ENCODE measurements at regions not wholly inside any gene's neighbourhood (a gene's known extent, or its start where the extent isn't known, plus 50 kb on each side); places are given as distances from the start of the nearest gene placed in this dataset.
"Not testable (repeated sequence)": the region's sequence is repeated elsewhere in the genome, so short reads cannot be mapped to it uniquely, and the experiment has no call there.

GRCh38 chr10:33489501-33490176, 155.2 kb upstream of the NRP1 start:
- DNase-seq: no peak

DNA sequence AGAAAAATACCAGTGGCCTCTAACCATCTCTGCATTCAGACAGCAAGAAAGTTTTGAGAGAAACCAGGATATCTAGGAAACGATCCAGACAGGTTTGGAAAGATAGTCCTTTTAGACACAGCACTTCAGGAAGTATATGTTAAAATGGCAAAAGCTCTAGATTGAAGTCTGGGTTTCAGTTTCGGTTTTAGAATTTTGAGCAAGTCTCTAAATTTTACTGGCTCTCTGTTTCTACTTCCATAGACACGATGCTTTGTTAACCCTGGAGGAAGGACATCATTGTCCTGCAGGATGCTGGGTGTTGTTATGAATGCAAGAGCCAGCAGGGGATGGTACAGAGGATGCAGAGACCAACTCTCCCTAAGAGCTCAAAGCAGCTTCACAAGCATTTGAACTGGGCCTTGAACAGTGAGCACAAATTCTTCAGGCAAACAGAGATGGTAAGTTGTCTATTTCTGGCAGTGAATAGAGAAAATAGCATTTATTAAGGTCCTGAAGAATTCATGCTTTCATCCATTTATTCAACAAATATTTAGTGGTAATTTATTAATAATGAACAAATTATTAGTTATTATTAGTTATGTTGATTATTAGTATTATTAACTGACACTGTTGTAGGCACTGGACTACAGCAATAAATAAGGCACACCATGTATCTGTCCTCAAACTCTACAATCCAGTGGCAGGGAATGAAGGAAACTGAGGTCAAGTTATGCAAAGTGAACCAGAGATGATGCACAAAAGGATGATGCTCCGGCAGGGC, 152.7 kb upstream of the NRP1 start:
- no peak for DNase-seq

GRCh38 chr10:33485276-33485675, 150.8 kb upstream of the NRP1 start:
- no peak for DNase-seq

DNA sequence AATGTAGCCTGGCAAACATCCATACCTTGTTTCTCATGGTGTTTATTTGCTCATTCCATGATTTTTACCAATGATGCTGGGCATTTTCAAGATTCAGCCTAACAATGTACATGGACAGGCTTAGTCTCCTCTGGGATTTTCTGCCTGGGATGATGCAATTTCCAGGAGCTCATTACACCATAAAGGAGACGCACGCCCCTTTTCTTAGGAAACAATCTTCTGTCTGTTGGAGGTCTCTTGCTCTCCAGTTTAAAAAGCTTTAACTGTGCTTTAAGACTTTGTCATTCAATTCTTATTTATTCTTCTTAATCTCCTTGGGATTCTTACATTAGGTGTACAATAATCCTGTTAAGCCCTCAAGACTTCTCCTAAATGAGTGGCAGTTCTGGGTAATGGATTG, 150.3 kb upstream of the NRP1 start:
- DNase-seq: no peak

DNA sequence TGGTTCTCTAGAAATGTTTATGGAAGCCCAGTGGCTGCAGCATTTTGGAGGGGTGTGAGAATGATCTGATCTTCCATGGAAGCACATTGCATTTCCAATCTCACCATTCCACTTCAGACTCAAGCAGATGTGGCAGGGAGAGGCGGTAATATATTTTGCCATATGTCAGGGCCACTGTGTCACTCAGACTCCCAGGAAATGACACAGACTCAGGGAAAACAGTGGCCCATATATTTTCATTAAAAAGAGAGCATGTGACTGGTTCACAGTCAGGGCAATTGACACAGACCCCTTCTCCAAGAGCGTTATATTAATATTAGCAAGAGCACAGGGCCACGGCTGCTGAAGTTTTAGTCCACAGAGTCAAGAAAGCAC, 149.3 kb upstream of the NRP1 start:
- no peak for DNase-seq

- no peak for DNase-seq
These were observed 148.8 kb upstream of the NRP1 start for GRCh38 chr10:33483124-33483815.

DNA sequence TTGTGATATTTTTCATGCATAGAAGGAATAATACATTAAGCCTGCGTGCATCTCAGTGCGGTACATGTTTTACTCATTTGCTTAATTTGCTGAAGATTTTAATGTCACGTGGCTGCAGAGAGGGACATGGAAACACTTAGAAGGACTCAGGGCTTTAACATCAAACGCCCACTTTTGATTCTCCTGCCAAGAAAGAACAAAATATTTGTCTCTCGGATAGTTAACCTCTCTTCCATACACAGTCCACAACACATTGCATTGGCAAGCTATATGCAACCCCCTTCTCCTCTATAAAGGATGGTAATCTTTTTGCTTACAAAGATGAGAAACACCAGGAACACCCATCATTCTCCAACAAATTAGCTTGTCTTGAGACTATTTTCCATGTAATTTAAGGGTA, 148.0 kb upstream of the NRP1 start:
- no peak for DNase-seq

DNA sequence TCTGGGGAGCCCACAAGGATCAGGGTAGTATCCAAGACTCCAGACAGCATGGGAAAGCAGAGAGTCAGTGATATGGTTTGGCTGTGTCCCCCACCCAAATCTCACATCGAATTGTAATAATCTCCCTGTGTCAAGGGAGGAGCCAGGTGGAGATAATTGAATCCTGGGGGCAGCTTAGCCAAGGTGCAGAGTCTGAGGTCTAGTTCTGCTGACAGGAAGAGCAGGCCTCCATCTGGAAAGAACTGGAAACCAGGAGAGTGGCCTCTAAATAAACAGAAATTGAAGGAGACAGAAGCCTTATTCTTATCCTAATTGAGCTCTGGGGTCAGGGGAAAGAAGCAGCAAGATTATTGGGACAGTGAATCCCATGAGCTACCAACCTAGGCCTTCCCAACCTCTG, 146.7 kb upstream of the NRP1 start:
- DNase-seq: no peak

- not testable (repeated sequence) for DNase-seq
These were observed 145.9 kb upstream of the NRP1 start for GRCh38 chr10:33480417-33480816.

DNA sequence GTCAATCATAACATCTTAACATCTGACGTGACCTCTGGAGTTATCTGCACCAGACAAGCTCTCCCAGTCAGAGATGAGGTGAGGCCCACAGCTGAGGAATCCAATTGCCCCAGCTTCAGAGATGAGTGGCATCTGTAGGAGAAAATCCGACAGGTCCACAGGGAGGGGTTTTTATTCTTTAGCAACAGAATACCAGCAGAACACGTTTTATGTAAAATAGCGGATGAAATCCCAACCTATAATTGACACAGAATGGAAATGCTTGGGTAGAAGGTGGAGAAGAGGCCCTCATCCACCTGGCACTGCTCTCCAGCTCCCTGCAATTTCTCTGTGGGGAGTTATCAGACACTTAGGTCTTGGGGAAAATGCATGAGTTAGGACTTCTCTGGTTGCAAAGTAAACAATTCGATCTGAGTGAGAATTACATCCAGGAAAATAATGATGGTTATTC, 144.2 kb upstream of the NRP1 start:
- no peak for DNase-seq

- no peak for DNase-seq
These were observed 143.7 kb upstream of the NRP1 start for GRCh38 chr10:33478089-33478674.

- no peak for DNase-seq
These were observed 143.0 kb upstream of the NRP1 start for GRCh38 chr10:33477291-33478088.

DNA sequence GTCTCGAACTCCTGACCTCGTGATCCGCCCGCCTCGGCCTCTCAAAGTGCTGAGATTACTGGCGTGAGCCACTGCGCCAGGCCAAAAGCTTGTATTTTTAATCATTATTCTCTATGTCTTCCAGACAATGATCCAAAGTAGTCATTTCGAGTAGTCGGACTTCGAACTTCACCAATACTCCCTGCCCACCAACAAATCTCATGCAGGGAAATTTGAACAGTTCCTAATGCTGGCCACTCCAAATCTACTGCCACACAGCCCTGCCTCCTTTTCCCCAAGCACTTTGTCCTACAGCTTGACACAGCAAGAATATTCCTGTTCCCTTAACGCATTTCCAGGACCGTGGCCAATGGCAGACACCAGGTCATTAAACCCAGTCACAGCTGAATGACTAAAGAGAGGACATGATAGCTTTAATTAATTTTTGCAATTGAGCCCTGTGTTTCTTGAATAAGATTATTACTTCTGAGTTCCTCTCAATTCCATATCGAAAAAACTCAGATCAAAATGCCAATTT, 142.3 kb upstream of the NRP1 start:
- DNase-seq: no peak

- DNase-seq: no peak
These were observed 139.2 kb upstream of the NRP1 start for GRCh38 chr10:33473688-33474087.

DNA sequence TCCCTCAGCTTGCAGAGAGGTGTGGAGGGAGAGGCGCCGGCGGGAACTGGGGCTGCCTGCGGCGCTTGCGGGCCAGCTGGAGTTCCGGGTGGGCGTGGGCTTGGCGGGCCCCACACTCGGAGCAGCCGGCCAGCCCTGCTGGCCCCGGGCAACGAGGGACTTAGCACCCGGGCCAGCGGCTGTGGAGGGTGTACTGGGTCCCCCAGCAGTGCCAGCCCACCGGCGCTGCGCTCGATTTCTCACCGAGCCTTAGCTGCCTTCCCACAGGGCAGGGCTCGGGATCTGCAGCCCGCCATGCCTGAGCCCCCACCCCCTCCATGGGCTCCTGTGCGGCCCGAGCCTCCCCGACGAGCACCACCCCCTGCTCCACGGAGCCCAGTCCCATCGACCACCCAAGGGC, 133.5 kb upstream of the NRP1 start:
- not testable (repeated sequence) for DNase-seq

DNA sequence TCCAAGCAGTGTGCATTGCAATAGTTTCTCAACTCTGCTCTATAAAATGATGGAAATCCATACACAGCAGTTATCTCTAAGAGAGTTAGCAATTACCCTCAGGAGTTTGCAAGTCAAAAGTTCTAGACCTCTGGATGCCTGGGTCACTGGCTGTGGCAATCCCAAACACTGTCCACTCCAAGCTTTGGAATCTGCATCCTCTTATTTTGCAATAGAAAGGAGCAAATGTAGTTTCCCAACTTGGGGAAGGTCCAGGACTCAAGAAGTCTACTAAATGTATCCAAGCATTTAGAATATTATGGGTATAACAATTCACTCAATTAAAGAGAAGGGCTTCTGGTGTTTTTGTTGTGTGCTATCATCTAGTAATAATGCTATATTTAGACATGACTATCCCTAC, 131.3 kb upstream of the NRP1 start:
- DNase-seq: no peak

DNA sequence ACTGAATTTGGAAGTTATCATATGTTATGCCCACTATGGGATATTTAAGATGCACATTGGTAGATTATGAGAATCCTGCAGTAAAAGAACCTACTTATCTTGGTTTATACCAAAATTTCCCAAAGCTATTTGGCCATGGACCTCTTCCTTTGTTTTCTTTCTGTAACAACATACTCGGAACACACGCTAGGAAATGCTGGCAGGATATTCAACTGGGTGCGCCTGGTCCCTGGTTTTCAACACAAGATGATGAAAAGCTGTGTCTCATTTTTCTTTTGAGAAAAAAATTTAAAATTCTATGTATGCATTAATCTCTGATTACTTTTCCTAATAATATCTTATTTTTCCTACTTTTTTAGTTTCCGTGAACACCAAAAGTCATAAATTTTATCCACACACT, 128.5 kb upstream of the NRP1 start:
- DNase-seq: no peak

- DNase-seq: no peak
These were observed 126.8 kb upstream of the NRP1 start for GRCh38 chr10:33461295-33461640.

DNA sequence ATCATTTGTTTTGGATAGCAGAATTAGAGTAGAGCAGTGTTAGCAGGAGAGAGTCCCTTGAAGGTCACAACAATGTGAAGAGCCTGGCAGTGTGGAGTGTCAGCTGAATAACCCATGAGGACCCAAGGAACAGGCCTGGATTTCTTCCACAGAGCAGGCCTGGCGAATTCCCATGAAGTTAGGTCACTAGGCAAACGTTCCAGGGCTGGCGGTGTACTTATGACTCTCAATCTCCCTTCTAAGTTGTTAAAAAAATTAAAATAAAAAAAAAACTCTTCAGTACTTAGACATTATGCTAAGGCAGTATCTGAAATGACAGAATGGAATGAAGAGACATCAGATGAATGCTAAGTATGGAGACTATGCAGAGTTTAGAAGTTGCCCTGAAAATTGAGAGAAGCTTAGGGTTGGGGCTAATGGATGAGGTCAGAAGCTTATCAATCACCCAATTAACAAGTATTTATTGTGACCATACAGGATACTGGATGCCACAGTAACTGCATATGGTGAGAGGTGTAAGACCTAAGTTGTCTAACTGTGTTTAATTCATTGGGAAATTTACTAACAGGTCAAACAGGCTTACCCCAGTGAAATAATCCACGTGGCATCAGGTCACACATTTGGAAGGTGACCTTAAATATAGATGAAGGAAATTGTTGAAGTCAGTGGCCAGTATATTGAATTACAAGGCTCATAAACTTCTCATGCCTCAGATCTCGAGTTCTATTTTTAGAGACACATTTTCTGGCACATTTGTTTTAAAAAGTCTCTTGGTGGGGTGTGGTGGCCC, 126.2 kb upstream of the NRP1 start:
- DNase-seq: no peak

- no peak for DNase-seq
These were observed 125.1 kb upstream of the NRP1 start for GRCh38 chr10:33459602-33460001.

- no peak for DNase-seq
These were observed 120.6 kb upstream of the NRP1 start for GRCh38 chr10:33455029-33455428.

DNA sequence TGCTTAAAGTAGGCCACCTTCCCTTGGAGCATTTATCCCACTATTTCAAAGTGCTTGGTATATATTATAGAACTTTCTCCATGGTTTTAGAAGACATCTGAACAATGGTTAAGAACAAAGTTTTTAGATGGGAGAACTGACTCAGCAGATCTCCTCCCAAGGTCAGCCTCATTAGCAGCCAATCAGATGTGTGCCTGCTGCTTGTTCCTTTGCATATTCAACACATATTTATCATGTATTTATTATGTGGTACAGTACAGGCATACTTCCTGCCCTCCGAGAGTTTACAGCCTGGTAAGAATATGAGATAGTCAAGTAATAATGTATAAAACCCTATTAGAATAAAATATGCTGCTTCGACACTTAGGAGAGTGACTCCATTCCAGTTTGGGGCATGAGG, 120.1 kb upstream of the NRP1 start:
- no peak for DNase-seq
